Stimulated activated CD4-positive, alpha-beta T cell treated with anti-CD3 and anti-CD28 coated beads, Interleukin-15, amount 100 ng/mL, for 24 hours (primary cell): ENCODE measurements at regions not wholly inside any gene's neighbourhood (a gene's known extent, or its start where the extent isn't known, plus 50 kb on each side); places are given as distances from the start of the nearest gene placed in this dataset.

Experiments used
- DNase-seq: peaks from one replicate; pipeline ENCODE4 v3.0.0-alpha.2; 2020

DNA sequence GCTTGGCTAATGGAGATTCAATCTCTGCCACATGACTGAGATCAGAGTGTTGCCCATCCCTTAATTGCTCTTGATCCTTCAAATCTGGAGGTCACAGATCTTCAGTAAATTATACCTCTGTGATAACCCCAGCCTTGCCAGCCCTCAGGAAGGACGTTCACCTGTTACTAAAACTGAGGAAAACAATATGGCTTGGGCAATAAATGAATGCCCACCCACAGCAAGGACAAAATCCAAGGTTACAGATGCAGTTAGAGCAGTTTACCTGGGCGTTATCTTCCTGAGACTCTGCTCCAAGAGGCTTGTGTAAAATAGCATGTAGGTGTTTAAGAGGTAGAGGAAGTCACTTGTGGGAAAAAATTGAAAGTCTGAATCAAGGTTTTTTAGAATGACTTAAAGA lies 69.3 kb upstream of the MAOA start:
- DNase-seq, result no peak

DNA sequence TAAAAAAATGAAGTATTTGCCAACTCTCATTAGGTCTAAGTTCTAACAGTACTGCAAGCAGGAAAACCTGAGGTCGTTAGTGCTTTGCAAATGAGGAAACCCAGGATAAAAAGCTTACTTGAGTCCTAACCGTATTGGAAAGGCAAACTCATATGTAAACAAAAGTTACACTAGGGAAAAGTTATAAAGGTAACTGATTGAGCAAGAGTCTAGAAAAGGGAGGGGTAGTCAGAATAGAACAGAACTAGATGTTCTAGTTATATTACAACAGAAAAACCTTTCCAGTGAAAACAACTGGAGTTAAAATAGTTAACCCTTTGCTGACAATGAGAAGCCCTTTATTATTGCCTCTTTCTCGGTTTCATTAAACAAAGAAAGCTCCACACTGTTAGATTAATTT lies 66.4 kb upstream of the MAOA start:
- DNase-seq, result no peak

DNA sequence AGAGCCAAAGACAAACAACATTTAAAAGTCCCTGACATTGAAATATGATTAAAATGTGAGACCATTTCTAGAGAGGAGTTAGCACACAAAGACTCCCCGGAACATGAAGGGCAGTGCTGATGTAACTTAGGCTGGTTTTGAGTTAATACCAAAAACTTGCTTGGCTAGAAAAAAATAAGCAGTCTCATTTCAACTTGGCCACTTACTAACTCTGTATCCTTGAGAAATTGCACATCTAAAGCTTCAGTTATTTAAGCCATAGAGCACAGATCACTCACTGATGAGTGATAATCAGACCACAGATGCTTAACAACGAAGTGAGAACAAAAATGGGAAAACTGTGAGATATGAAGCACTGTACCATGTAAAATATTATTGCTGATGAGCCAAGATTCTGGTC lies 65.9 kb upstream of the MAOA start:
- DNase-seq, result no peak

DNA sequence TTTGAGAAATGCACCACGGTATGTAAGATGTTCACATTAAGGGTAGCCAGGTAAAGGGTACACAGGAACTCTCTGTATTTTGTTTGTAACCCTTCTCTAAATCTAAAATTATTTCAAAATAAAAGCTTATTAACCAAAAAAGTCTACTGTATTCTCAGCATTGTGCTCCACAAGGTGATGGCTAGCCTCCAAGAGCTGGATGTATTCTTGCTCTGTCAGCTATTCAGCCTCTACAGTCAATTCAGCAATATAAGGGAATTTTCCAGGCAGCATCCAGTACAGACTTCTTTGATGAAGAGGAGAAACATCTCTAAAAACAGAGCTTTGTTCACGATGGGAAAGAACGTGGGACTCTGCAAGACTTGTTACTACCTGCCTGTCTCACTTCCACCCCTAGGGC lies 63.5 kb upstream of the MAOA start:
- no peak for DNase-seq

DNA sequence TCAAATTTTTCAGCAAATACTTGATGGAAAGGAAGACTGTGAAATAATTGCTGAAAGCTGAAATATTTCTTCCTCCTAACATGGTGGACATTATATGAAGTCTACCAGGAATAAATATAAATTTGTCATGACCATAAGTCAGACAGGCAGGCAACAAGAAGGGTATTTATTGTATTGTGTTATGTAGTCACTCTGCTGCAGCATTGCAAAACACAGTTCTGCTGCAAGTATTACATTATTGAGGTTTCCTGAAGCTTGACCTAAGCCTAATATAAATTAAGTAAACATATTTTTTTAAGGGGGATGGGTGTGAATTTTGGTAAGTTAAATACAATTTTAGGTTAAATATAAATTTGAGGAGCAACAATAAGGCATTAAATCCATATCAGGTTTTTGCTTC lies 60.2 kb upstream of the MAOA start:
- no peak for DNase-seq

DNA sequence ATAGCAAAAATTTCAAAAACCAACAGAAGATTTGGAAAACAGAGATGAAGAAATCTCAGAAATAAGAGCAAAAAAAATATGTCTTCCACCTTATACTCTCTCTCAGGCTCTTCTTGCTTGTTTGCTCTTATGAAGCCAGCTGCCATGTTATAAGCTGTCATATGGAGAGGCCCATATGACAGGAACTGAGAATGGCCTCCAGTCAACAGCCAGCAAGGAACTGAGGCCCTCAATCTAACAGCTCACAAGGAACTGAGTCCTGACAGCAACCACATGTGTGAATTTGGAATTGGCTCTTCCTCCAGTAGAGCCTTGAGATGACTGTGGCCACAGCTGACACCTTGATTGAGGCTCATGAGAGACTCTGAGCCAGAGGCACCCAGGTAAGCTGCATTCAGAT lies 51.3 kb upstream of the MAOA start:
- DNase-seq, result no peak

DNA sequence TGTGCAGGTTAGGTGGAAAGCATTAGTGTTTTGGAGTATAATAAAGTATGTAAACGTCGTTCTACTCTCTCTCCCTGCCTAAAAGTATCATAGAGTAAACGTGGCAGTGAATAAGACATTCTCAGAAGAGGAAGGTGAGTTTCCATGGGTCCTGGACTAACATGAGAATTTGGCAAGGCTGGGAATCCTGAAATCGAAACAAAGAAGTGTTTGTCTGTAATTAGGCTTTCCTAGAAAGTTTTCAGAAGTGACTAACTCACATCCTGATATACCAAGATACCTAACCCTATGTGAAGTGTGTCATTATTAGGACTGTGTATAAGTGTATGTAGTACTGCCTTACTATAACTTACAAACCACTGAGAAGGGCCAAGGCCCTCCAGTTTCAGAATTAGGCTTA lies 50.7 kb upstream of the MAOA start:
- no peak for DNase-seq
